PC-9 (cell line): ENCODE measurements at regions not wholly inside any gene's neighbourhood (a gene's known extent, or its start where the extent isn't known, plus 50 kb on each side); places are given as distances from the start of the nearest gene placed in this dataset.

ENCODE experiments used
- CTCF ChIP-seq: fragments of 200-600 bp; sonication (generic); conservative IDR thresholded peaks from 2 replicates; pipeline ENCODE4 v1.6.1; 2017; ENCODE audit warnings: mixed run types, antibody characterized with exemption, mild to moderate bottlenecking, moderate library complexity
- EZH2 ChIP-seq: fragments of 200-600 bp; sonication (generic); IDR thresholded peaks from 2 replicates; pipeline ENCODE4 v1.8.0; 2017; ENCODE audit warnings: antibody characterized with exemption, low read depth

- TF ChIP-seq CTCF (no peak), EZH2 (no peak)
Measured at GRCh38 chr2:83378921-83379320, 1080.2 kb downstream of the SUCLG1 start.
